ENCODE measurements at regions not wholly inside any gene's neighbourhood (a gene's known extent, or its start where the extent isn't known, plus 50 kb on each side); places are given as distances from the start of the nearest gene placed in this dataset.
"Not testable (repeated sequence)": the region's sequence is repeated elsewhere in the genome, so short reads cannot be mapped to it uniquely, and the experiment has no call there.

DNA sequence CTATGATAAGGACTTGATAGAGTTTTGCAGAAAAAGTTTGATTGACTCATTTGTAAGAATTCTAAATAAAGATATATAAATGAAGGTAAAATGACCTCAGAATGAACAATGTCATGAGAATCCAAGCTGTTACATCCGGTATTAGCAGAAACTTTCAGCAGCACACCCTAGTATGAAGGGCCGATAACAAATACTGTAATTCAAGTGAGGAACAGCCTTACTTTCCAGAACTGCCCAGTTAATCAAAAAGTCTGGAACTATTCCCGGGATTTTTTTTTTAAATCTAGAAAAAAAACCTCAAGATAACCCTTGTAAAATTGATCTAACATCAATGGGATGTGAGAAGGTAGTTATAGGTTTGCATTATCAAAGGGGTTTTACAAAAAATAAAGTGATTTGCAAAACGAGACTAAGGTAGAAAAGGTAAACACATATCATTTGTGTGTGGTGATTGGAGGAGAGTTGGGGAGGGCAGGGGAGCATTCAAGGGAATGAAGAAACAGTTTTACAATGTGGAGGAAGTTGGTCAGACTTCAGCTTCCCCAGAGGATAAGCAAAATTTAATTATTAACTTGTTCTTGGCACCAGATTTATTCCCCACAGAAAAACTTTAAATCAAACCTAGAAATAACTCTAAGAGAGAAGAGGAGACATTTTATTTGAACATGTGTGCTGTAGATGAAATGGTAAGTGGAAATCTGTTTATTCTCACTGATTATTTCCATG is 75.9 kb upstream of the VCAM1 start:
- DNase-seq: no peak
- no peak overlapping the region for H3K27ac Mint-ChIP-seq

DNA sequence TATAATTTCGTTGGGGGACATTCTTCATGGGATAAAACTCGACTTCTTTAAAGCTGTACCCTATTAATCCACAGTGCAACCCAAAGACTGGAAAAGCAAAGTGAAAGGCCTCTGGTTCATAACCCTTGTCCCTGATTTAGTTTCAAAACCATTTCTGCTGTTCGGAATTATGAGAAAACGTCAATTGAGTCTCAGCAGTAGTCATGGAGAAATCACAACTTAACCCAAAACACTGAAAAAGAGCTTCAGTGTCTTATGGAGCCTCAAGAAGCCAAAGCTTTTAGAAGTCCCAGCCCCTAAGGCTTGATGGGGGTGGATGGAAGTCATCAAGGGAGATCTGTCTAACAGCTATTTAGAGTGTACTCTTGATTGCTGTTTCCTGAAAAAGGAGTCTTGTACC is 73.5 kb upstream of the VCAM1 start:
- no peaks in the 10 kb centered on the region for H3K9me3 ChIP-seq (ENCODE audit: control insufficient read depth, low read length, poor library complexity, severe bottlenecking)
- no peak for ATAC-seq
- H3K27me3 Mint-ChIP-seq: peaks cover 6% of the 10 kb centered on the region
- H3K27ac Mint-ChIP-seq: no peak overlapping the region
- no peak overlapping the region for H3K4me3 Mint-ChIP-seq
- H3K4me1 Mint-ChIP-seq: no peaks in the 10 kb centered on the region
- no peak for DNase-seq
- no peaks in the 10 kb centered on the region for H3K36me3 Mint-ChIP-seq (ENCODE audit: low read depth)

More for the DNA sequence above, 75.9 kb upstream of the VCAM1 start:
- Mint-ChIP-seq H3K27me3 (peaks cover 12% of the 10 kb centered on the region), H3K4me1 (no peaks in the 10 kb centered on the region), H3K4me3 (no peak overlapping the region), H3K36me3 (ENCODE audit: low read depth) (no peaks in the 10 kb centered on the region)
- no peak for ATAC-seq
- H3K9me3 ChIP-seq (ENCODE audit: control insufficient read depth, low read length, poor library complexity, severe bottlenecking): no peaks in the 10 kb centered on the region

DNA sequence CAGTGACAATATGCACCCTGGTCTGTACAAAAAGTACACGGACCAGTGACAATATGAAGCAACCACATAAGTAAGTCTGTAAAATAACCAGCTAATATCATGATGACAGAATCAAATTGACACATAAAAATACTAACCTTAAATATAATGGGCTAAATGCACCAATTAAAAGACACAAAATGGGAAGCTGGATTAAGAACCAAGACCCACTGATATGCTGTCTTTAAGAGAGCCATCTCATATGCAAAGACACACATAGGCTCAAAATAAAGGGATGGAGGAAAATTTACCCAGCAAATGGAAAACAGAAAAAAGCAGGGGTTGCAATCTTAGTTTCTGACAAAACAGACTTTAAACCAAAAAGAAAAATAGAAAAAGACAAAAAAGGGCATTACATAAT is 70.4 kb upstream of the VCAM1 start:
- no peak overlapping the region for H3K27ac Mint-ChIP-seq
- no peaks in the 10 kb centered on the region for H3K4me1 Mint-ChIP-seq
- no peak for ATAC-seq

DNA sequence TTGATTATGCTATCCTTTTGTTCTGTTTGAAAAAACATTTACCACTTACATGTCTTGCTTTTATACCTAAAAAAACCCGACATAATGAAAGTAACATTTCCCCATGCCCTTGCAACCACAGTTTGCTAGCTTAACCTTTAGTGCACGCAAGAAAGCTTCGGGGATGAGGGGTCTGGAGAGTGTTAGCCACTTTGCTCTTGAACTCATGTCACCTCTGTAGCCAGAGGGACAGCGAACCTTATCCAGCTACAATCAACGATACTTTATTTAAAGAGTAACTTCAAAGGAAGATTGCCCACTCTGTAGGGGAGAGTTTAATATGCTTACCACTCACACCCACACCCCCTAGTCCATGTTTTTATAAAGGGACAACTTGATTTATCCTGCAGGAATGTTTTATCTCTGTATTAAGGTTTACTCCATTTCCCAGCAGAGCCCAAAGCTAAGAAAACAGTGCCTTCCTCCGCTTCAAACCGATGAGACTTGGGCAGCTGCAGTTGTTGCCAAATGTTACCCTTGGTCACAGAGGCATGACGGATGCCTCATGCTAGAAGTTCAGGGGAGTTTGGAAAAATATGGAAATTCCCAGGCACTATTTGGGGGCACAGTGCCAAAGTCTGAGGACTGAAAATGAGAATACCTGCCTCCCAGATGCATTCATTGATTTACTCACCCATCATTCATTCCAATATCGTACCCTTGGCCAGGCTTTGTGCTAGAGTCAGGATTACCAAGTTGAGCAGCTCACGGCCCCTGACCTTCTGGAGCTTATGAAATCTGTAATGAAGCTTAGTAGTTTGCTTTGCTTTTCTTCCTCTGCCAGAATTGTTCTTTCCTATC is 61.4 kb upstream of the VCAM1 start:
- no peak for ATAC-seq
- Mint-ChIP-seq H3K4me3 (no peak overlapping the region), H3K36me3 (ENCODE audit: low read depth) (no peaks in the 10 kb centered on the region), H3K27me3 (no peaks in the 10 kb centered on the region), H3K4me1 (no peaks in the 10 kb centered on the region), H3K27ac (no peak overlapping the region)
- DNase-seq: no peak
- H3K9me3 ChIP-seq (ENCODE audit: control insufficient read depth, low read length, poor library complexity, severe bottlenecking): no peaks in the 10 kb centered on the region

More for the DNA sequence above, 70.4 kb upstream of the VCAM1 start:
- no peaks in the 10 kb centered on the region for H3K9me3 ChIP-seq (ENCODE audit: control insufficient read depth, low read length, poor library complexity, severe bottlenecking)
- no peak for DNase-seq
- Mint-ChIP-seq H3K36me3 (ENCODE audit: low read depth) (no peaks in the 10 kb centered on the region), H3K27me3 (peaks cover 6% of the 10 kb centered on the region), H3K4me3 (no peak overlapping the region)

DNA sequence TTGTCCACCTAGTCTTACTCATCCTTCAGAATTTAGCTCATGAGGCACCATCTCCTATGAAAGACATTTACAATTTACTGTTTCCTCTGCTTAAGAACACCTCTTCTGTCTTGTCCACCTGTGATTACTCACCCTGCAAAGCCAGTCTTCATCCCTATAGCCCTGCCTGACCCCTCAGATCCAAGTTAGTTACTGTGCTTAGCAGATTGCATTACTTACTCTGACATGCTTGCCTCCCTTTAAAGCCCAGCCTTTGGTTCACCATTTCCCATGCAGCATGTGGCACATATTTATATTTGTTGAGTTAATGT is 60.9 kb upstream of the VCAM1 start:
- no peaks in the 10 kb centered on the region for H3K36me3 Mint-ChIP-seq (ENCODE audit: low read depth)
- DNase-seq (no peak), ATAC-seq (no peak)
- no peaks in the 10 kb centered on the region for H3K9me3 ChIP-seq (ENCODE audit: control insufficient read depth, low read length, poor library complexity, severe bottlenecking)
- H3K27ac Mint-ChIP-seq: no peak overlapping the region
- H3K27me3 Mint-ChIP-seq: no peaks in the 10 kb centered on the region
- H3K4me1 Mint-ChIP-seq: no peaks in the 10 kb centered on the region
- H3K4me3 Mint-ChIP-seq: no peak overlapping the region

DNA sequence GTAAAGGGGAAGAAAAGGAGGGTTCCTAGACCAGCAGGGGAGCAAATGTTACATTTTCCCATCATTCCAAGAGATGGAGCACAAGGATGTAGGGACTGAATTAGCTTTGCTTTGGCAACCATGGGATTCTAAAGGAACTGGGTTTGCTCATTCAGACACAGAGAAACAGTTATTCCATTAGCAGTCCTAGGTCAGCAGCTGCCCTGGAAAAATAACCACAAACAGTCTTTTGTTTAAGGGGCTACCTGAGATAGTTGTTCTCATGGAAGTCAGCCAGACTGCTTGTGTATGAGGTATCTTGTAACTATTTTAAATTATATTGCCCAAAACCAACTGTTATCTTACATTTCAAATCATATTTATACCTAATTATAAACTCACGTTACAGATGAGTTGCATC is 58.4 kb upstream of the VCAM1 start:
- Mint-ChIP-seq H3K27ac (no peak overlapping the region), H3K4me1 (no peaks in the 10 kb centered on the region), H3K27me3 (peaks cover 3% of the 10 kb centered on the region), H3K4me3 (no peak overlapping the region), H3K36me3 (ENCODE audit: low read depth) (no peaks in the 10 kb centered on the region)
- H3K9me3 ChIP-seq (ENCODE audit: control insufficient read depth, low read length, poor library complexity, severe bottlenecking): no peaks in the 10 kb centered on the region
- DNase-seq (no peak), ATAC-seq (no peak)

DNA sequence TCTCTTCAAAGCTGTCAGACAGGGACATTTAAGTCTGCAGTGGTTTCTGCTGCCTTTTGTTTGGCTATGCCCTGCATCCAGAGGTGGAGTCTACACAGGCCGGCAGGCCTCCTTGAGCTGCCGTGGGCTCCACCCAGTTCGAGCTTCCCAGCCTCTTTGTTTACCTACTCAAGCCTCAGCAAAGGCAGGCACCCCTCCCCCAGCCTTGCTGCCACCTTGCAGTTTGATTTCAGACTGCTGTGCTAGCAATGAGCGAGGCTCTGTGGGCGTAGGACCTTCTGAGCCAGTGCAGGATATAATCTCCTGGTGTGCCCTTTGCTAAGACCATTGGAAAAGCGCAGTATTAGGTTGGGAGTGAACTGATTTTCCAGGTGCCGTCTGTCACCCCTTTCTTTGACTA is 51.0 kb upstream of the VCAM1 start:
- H3K4me1 Mint-ChIP-seq: not testable (repeated sequence)

More for the DNA sequence above, 51.0 kb upstream of the VCAM1 start:
- not testable (repeated sequence) for H3K36me3 Mint-ChIP-seq (ENCODE audit: low read depth); H3K9me3 ChIP-seq (ENCODE audit: control insufficient read depth, low read length, poor library complexity, severe bottlenecking); H3K4me3 Mint-ChIP-seq; DNase-seq; H3K27ac Mint-ChIP-seq; ATAC-seq
- peaks cover 28% of the 10 kb centered on the region for H3K27me3 Mint-ChIP-seq

Data from T-helper 17 cell (primary cell).